SK-N-SH (cell line): ENCODE measurements at regions not wholly inside any gene's neighbourhood (a gene's known extent, or its start where the extent isn't known, plus 50 kb on each side); places are given as distances from the start of the nearest gene placed in this dataset.

ENCODE experiments used
- CTCF ChIP-seq: fragments of 200-600 bp; sonication (generic); IDR thresholded peaks from 2 replicates; pipeline ENCODE4 v1.6.1; 2017; ENCODE audit warnings: antibody characterized with exemption, mild to moderate bottlenecking, moderate library complexity
- EZH2phosphoT487 ChIP-seq: fragments of 200-600 bp; sonication (generic); IDR thresholded peaks from 2 replicates; pipeline ENCODE4 v1.6.1; 2017; ENCODE audit warnings: low read depth, mixed run types, mild to moderate bottlenecking, antibody characterized with exemption, moderate library complexity, borderline replicate concordance
- FOXJ3 ChIP-seq: sonication (generic); formaldehyde crosslinking; IDR thresholded peaks from 2 replicates; pipeline ENCODE4 v1.5.1; 2020; ENCODE audit warnings: mild to moderate bottlenecking, missing genetic modification reagents
- REST ChIP-seq: IDR thresholded peaks from 2 replicates; pipeline ENCODE4 v1.6.1; 2012; ENCODE audit warnings: mild to moderate bottlenecking, low read depth, low read length, moderate library complexity
- TAF1 ChIP-seq: IDR thresholded peaks from 2 replicates; pipeline ENCODE4 v1.6.1; 2012; ENCODE audit warnings: low read depth, mild to moderate bottlenecking, low read length, moderate library complexity, borderline replicate concordance
- USF1 ChIP-seq: IDR thresholded peaks from 2 replicates; pipeline ENCODE4 v1.4.0; 2012; ENCODE audit warnings: low read depth, borderline replicate concordance
- ZBTB33 ChIP-seq: IDR thresholded peaks from 2 replicates; pipeline ENCODE4 v1.4.0; 2012; ENCODE audit warnings: low read depth, borderline replicate concordance

GRCh38 chr4:79078339-79078738, 139.1 kb upstream of the PAQR3 start:
- TF ChIP-seq EZH2phosphoT487, result no peak
- no peak for TF ChIP-seq FOXJ3 (CRISPR knock-in tag)
- no peak for TF ChIP-seq REST
- no peak for TF ChIP-seq CTCF
- no peak for TF ChIP-seq TAF1
- TF ChIP-seq USF1, result no peak
- no peak for TF ChIP-seq ZBTB33
